ENCODE measurements at regions not wholly inside any gene's neighbourhood (a gene's known extent, or its start where the extent isn't known, plus 50 kb on each side); places are given as distances from the start of the nearest gene placed in this dataset.
A peak's percentile ranks its signal among the peaks of the same experiment; 100 is the strongest.

- no peak for TF ChIP-seq SIN3A (IDR thresholded peaks at IDR 0.05; ENCODE audit: low read depth)
- TF ChIP-seq POLR2A (IDR thresholded peaks at IDR 0.05; ENCODE audit: borderline replicate concordance, extremely low read depth, insufficient read depth, insufficient read length) = no peak
- TF ChIP-seq EZH2 (IDR thresholded peaks at IDR 0.05) = no peak
- no peak for TF ChIP-seq ELF1 (IDR thresholded peaks at IDR 0.05; ENCODE audit: borderline replicate concordance, low read depth)
- no peak for TF ChIP-seq FOSL1 (IDR thresholded peaks at IDR 0.05; ENCODE audit: low read depth)
- TF ChIP-seq SP1 (IDR thresholded peaks at IDR 0.05; ENCODE audit: low read depth) = no peak
- TF ChIP-seq, protein P1, sequence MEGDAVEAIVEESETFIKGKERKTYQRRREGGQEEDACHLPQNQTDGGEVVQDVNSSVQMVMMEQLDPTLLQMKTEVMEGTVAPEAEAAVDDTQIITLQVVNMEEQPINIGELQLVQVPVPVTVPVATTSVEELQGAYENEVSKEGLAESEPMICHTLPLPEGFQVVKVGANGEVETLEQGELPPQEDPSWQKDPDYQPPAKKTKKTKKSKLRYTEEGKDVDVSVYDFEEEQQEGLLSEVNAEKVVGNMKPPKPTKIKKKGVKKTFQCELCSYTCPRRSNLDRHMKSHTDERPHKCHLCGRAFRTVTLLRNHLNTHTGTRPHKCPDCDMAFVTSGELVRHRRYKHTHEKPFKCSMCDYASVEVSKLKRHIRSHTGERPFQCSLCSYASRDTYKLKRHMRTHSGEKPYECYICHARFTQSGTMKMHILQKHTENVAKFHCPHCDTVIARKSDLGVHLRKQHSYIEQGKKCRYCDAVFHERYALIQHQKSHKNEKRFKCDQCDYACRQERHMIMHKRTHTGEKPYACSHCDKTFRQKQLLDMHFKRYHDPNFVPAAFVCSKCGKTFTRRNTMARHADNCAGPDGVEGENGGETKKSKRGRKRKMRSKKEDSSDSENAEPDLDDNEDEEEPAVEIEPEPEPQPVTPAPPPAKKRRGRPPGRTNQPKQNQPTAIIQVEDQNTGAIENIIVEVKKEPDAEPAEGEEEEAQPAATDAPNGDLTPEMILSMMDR (IDR thresholded peaks at IDR 0.05 in 2 of 3, conservative IDR thresholded peaks at IDR 0.05 in 1 of 3; ENCODE audit: borderline replicate concordance in 1 of 3, insufficient read depth in 1 of 3, low read depth in 2 of 3, low read length in 2 of 3) = no peak
Observed at GRCh38 chr6:56693246-56693607, 50.5 kb upstream of the DST start (continued).

GRCh38 chr6:56692523-56693245 is 50.0 kb upstream of the DST start:
- intact Hi-C loops (cut with micrococcal nuclease) = no loop called here
- Histone ChIP-seq H3K9me3 (ENCODE audit: control insufficient read depth in 1 of 2, insufficient read depth in 1 of 2, low read depth in 1 of 2, low read length in 2 of 2) (no peaks in the 10 kb centered on the region), H3K4me1 (ENCODE audit: control insufficient read depth in 1 of 2, insufficient read depth in 2 of 2, low read length in 2 of 2) (peaks cover 38 to 52% of the 10 kb centered on the region in 2 experiments), H3K79me2 (ENCODE audit: insufficient read depth, low read length) (peaks cover 5% of the 10 kb centered on the region; the same call in 1 of the 2 replicates), H3K27me3 (ENCODE audit: insufficient read depth, low read length) (no peaks in the 10 kb centered on the region), H3K4me2 (ENCODE audit: low read length) (peak overlapping the region; percentile 14; the same call in 1 of the 2 replicates), H2AFZ (ENCODE audit: low read depth, low read length, poor library complexity, severe bottlenecking) (no peak overlapping the region), H4K20me1 (ENCODE audit: insufficient read depth) (no peaks in the 10 kb centered on the region), H3K9me2 (ENCODE audit: insufficient read depth) (no peaks in the 10 kb centered on the region), H3K4me3 (replicated peaks in 1 of 2; ENCODE audit: low read depth in 1 of 2, low read length in 2 of 2) (no peak overlapping the region), H3K27ac (ENCODE audit: low read depth, low read length) (peak overlapping the region; percentile 61; the same call in 1 of the 2 replicates), H3K36me3 (ENCODE audit: control insufficient read depth in 1 of 2, insufficient read depth in 2 of 2, low read length in 2 of 2) (0 out of 4 replicates have a peak, but pooled peaks cover 0 to 8% of the 10 kb centered on the region in 2 experiments), H3K9ac (ENCODE audit: low read length) (no peak overlapping the region)
- ATAC-seq = no peak
- ChIA-PET CTCF (interaction anchor here (1.1 kb wide), 1 partner anchor 17 kb away, joined by 3 read pairs; no protein-coding TSS in a partner anchor), POLR2A (interaction anchor here (1.1 kb wide), 1 partner anchor 21 kb away, joined by 3 read pairs; no protein-coding TSS in a partner anchor), RAD21 (ENCODE audit: low non-redundant PET in 1 of 2, low total read pairs in 2 of 2, uncharacterized antibody in 2 of 2, unreplicated experiment in 2 of 2) (no interaction called here)
- TF ChIP-seq CEBPB (IDR thresholded peaks at IDR 0.05; ENCODE audit: low read depth) (0 out of 2 replicates have a peak, but pooled peaks have one; percentile 13), EZH2phosphoT487 (IDR thresholded peaks at IDR 0.05; ENCODE audit: borderline replicate concordance) (no peak), POLR2A (IDR thresholded peaks at IDR 0.05; ENCODE audit: borderline replicate concordance, extremely low read depth, insufficient read depth, insufficient read length) (no peak), SIN3A (IDR thresholded peaks at IDR 0.05; ENCODE audit: low read depth) (no peak)
- no peak for DNase-seq (ENCODE audit: low read depth, low spot score)
- no TSS peak for BruUV-seq (replicated peaks)
